NCI-H2081 treated with DMSO at 0.1 percent for 48 hours (cell line): ENCODE measurements at regions not wholly inside any gene's neighbourhood (a gene's known extent, or its start where the extent isn't known, plus 50 kb on each side); places are given as distances from the start of the nearest gene placed in this dataset.
A peak's percentile ranks its signal among the peaks of the same experiment; 100 is the strongest.

Experiments
- DNase-seq: peaks from one replicate; lab custom pipeline; 2025; lab: John Stamatoyannopoulos, UW

GRCh38 chr1:79398501-79398900 lies 392.0 kb upstream of the ADGRL4 start:
- DNase-seq: no peak

- DNase-seq: no peak
Observed at GRCh38 chr1:79396901-79397300, 390.4 kb upstream of the ADGRL4 start.

- DNase-seq: no peak
Observed at GRCh38 chr1:79388694-79389361, 382.3 kb upstream of the ADGRL4 start.

- no peak for DNase-seq
Observed at GRCh38 chr1:79386730-79387129, 380.2 kb upstream of the ADGRL4 start.

- no peak for DNase-seq
Observed at GRCh38 chr1:79380078-79380477, 373.5 kb upstream of the ADGRL4 start.

- DNase-seq: no peak
Observed at GRCh38 chr1:79376106-79376505, 369.6 kb upstream of the ADGRL4 start.

- DNase-seq: no peak
Observed at GRCh38 chr1:79375352-79375751, 368.8 kb upstream of the ADGRL4 start.

- no peak for DNase-seq
Observed at GRCh38 chr1:79374397-79374796, 367.9 kb upstream of the ADGRL4 start.

- DNase-seq: peak; percentile 74
Observed at GRCh38 chr1:79373481-79374125, 367.1 kb upstream of the ADGRL4 start.

- no peak for DNase-seq
Observed at GRCh38 chr1:79371802-79372201, 365.3 kb upstream of the ADGRL4 start.

- no peak for DNase-seq
Observed at GRCh38 chr1:79369091-79369490, 362.6 kb upstream of the ADGRL4 start.

GRCh38 chr1:79364896-79365295 lies 358.4 kb upstream of the ADGRL4 start:
- no peak for DNase-seq

- DNase-seq: peak; percentile 42
Observed at GRCh38 chr1:79363430-79363829, 356.9 kb upstream of the ADGRL4 start.

GRCh38 chr1:79362470-79362869 lies 355.9 kb upstream of the ADGRL4 start:
- no peak for DNase-seq

GRCh38 chr1:79355090-79355489 lies 348.6 kb upstream of the ADGRL4 start:
- no peak for DNase-seq

- no peak for DNase-seq
Observed at GRCh38 chr1:79353224-79353623, 346.7 kb upstream of the ADGRL4 start.

GRCh38 chr1:79326875-79327274 lies 320.3 kb upstream of the ADGRL4 start:
- DNase-seq: no peak

GRCh38 chr1:79325705-79326104 lies 319.2 kb upstream of the ADGRL4 start:
- DNase-seq: no peak

- no peak for DNase-seq
Observed at GRCh38 chr1:79325126-79325525, 318.6 kb upstream of the ADGRL4 start.

GRCh38 chr1:79323239-79324025 lies 316.9 kb upstream of the ADGRL4 start:
- DNase-seq: no peak

- no peak for DNase-seq
Observed at GRCh38 chr1:79322511-79323027, 316.0 kb upstream of the ADGRL4 start.

GRCh38 chr1:79312438-79312837 lies 305.9 kb upstream of the ADGRL4 start:
- DNase-seq: no peak

- DNase-seq: no peak
Observed at GRCh38 chr1:79310609-79311008, 304.1 kb upstream of the ADGRL4 start.
